Trophoblast cell (in vitro differentiated cells and primary cell): ENCODE measurements at regions not wholly inside any gene's neighbourhood (a gene's known extent, or its start where the extent isn't known, plus 50 kb on each side); places are given as distances from the start of the nearest gene placed in this dataset.

Experiments used
- DNase-seq, 2 donors: peaks; one replicate each; pipeline ENCODE4 v3.0.0-alpha.2; 2016
- H2AFZ ChIP-seq: 2 replicates; pipeline ENCODE4 v1.6.1; 2013; ENCODE audit warnings: low read length, moderate library complexity, mild to moderate bottlenecking; ENCODE audit not compliant: insufficient read depth, poor library complexity
- H2AK5ac ChIP-seq: 2 replicates; pipeline ENCODE4 v1.6.1; 2013; ENCODE audit warnings: mild to moderate bottlenecking, low read length
- H2BK120ac ChIP-seq: 2 replicates; pipeline ENCODE4 v1.6.1; 2013; ENCODE audit warnings: low read length, mild to moderate bottlenecking, moderate library complexity; ENCODE audit not compliant: insufficient read depth, poor library complexity
- H2BK12ac ChIP-seq: 2 replicates; pipeline ENCODE4 v1.6.1; 2013; ENCODE audit warnings: mild to moderate bottlenecking, low read length, moderate library complexity
- H2BK5ac ChIP-seq: 2 replicates; pipeline ENCODE4 v1.6.1; 2013; ENCODE audit warnings: low read length, low read depth, moderate library complexity, mild to moderate bottlenecking; ENCODE audit not compliant: poor library complexity
- H3K14ac ChIP-seq: 2 replicates; pipeline ENCODE4 v1.6.1; 2013; ENCODE audit warnings: mild to moderate bottlenecking, low read length
- H3K18ac ChIP-seq: 2 replicates; pipeline ENCODE4 v1.6.1; 2013; ENCODE audit warnings: mild to moderate bottlenecking, low read length
- H3K23ac ChIP-seq: 2 replicates; pipeline ENCODE4 v1.6.1; 2013; ENCODE audit warnings: low read length
- H3K27ac ChIP-seq: 2 replicates; pipeline ENCODE4 v1.5.1; 2013; ENCODE audit warnings: low read depth, mild to moderate bottlenecking, inconsistent platforms, low read length, moderate library complexity
- H3K27me3 ChIP-seq: 2 replicates; pipeline ENCODE4 v1.6.1; 2013; ENCODE audit warnings: inconsistent platforms, mild to moderate bottlenecking, low read length, moderate library complexity; ENCODE audit not compliant: insufficient read depth
- H3K36me3 ChIP-seq, 2 experiments: 1 replicate in 1 of 2; 2 replicates in 1 of 2; pipeline ENCODE4 v1.6.1; 2013; ENCODE audit warnings: low read length in 2 of 2, mild to moderate bottlenecking in 2 of 2, moderate library complexity in 1 of 2; ENCODE audit not compliant: insufficient read depth in 2 of 2, control insufficient read depth in 1 of 2
- H3K4ac ChIP-seq: 2 replicates; pipeline ENCODE4 v1.6.1; 2013; ENCODE audit warnings: low read depth, mild to moderate bottlenecking, low read length, moderate library complexity
- H3K4me1 ChIP-seq, 2 experiments: 1 replicate in 1 of 2; 2 replicates in 1 of 2; pipeline ENCODE4 v1.6.1; 2013; ENCODE audit warnings: low read length in 2 of 2, mild to moderate bottlenecking in 2 of 2, moderate library complexity in 1 of 2; ENCODE audit not compliant: insufficient read depth in 2 of 2, control insufficient read depth in 1 of 2
- H3K4me2 ChIP-seq: 2 replicates; pipeline ENCODE4 v1.6.1; 2013; ENCODE audit warnings: inconsistent platforms, mild to moderate bottlenecking, low read length, moderate library complexity
- H3K4me3 ChIP-seq: 2 replicates; pipeline ENCODE4 v1.5.1; 2013; ENCODE audit warnings: mild to moderate bottlenecking, low read depth, low read length, inconsistent platforms
- H3K79me1 ChIP-seq: one replicate; pipeline ENCODE4 v1.6.1; 2013; ENCODE audit warnings: low read length
- H3K79me2 ChIP-seq: 2 replicates; pipeline ENCODE4 v1.6.1; 2013; ENCODE audit warnings: low read length, mild to moderate bottlenecking; ENCODE audit not compliant: control insufficient read depth, insufficient read depth, poor library complexity
- H3K9ac ChIP-seq: 2 replicates; pipeline ENCODE4 v1.6.1; 2013; ENCODE audit warnings: mild to moderate bottlenecking, low read length
- H3K9me3 ChIP-seq: 2 replicates; pipeline ENCODE4 v1.6.1; 2013; ENCODE audit warnings: low read depth, mild to moderate bottlenecking, control low read depth, inconsistent platforms, low read length; ENCODE audit not compliant: insufficient read depth
- H4K12ac ChIP-seq: 2 replicates; pipeline ENCODE4 v1.6.1; 2013; ENCODE audit warnings: low read depth, mild to moderate bottlenecking, low read length, moderate library complexity
- H4K8ac ChIP-seq: 2 replicates; pipeline ENCODE4 v1.6.1; 2013; ENCODE audit warnings: low read depth, mild to moderate bottlenecking, low read length, moderate library complexity
- H4K91ac ChIP-seq: one replicate; pipeline ENCODE4 v1.6.1; 2013; ENCODE audit warnings: low read depth, mild to moderate bottlenecking, low read length, moderate library complexity
- WGBS: extraction: QIAGEN DNeasy Blood & Tissue Kit; methylation state at CpG from one replicate; pipeline ENCODE4 v1.1.7; 2013; ENCODE audit warnings: missing lambda C conversion rate; ENCODE audit not compliant: insufficient read length, insufficient coverage; ENCODE audit errors: extremely low coverage; 5-methylcytosine and 5-hydroxymethylcytosine counted together

DNA sequence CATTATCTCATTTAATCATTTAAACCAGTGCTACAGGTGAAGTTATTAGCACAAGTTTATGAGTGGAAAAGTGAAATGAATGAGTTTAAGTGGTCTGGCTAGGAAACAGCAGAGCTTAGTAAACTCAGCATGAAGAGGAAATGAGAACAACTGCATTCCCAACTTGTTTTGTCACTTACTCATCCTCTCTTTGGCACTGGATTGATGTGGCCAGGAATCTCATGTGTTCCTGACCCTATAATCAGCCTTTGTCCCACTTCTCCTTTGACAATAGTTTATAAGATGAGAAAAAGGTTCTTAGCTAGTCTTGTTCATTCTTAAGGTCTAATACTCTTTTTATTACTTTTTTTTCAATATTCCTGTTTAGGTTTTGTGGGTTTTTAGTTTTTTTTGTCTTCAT lies 559.2 kb upstream of the TLE4 start:
- H3K9ac ChIP-seq = no peak overlapping the region
- H3K36me3 ChIP-seq = no peaks in the 10 kb centered on the region
- H3K4me2 ChIP-seq = no peak overlapping the region
- DNase-seq = peak in 1 of 2 donors; percentile 39
- H2BK120ac ChIP-seq = no peak overlapping the region
- no peak overlapping the region for H2AK5ac ChIP-seq
- H3K27me3 ChIP-seq = no peaks in the 10 kb centered on the region
- H3K4ac ChIP-seq = no peak overlapping the region
- H3K27ac ChIP-seq = no peak overlapping the region
- no peak overlapping the region for H3K18ac ChIP-seq
- no peak overlapping the region for H2BK5ac ChIP-seq
- no peak overlapping the region for H2AFZ ChIP-seq
- H2BK12ac ChIP-seq = no peak overlapping the region
- H3K79me2 ChIP-seq = no peaks in the 10 kb centered on the region
- no peaks in the 10 kb centered on the region for H3K9me3 ChIP-seq
- no peak overlapping the region for H3K23ac ChIP-seq
- no peak overlapping the region for H4K8ac ChIP-seq
- peaks cover 0 to 4% of the 10 kb centered on the region in 2 experiments for H3K4me1 ChIP-seq
- no peak overlapping the region for H3K4me3 ChIP-seq
- H3K79me1 ChIP-seq = no peaks in the 10 kb centered on the region
- no peak overlapping the region for H4K12ac ChIP-seq
- H4K91ac ChIP-seq = no peak overlapping the region
- H3K14ac ChIP-seq = no peak overlapping the region

DNA sequence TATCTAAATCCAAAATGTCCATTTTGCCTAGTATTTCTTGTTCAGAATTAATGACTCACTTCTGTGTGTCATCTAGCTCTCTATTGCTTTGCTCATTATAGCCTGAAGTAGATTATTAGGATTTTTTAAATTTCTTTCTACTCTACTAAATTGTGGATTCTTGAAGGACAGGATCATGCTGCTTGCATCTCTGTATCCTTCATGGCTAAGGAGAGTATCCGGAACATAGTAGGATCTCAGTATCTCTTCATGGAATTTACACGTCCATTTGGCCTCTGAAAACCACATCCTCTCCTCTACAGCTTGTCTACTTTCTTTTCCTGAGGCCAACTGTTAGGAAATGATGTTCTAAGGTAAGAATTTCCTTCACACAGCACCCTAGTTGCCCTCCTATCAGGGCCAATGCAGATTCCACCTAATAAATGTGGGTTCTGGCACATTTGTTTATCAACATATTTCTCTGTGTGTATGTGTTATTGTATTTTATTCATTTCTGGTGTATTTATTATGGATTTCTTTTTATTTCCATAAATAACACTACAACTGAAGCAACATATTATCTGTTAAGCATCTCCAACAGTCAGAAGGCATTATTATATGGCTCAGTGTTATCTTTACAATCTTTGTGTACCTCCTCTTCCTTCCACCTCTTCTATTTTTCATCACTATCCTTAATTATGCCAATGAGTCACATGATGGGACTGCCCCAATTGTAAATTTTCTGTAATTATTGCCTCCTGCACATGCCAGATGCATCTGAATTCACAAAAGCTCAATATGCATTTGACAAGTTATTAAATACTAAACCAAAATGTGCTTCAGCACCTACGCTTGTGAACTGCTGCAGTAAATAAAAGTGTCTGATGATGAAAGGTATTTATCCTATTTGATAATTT lies 557.8 kb upstream of the TLE4 start:
- WGBS = no CpG with 5 or more reads among the region's 3 CpGs

DNA sequence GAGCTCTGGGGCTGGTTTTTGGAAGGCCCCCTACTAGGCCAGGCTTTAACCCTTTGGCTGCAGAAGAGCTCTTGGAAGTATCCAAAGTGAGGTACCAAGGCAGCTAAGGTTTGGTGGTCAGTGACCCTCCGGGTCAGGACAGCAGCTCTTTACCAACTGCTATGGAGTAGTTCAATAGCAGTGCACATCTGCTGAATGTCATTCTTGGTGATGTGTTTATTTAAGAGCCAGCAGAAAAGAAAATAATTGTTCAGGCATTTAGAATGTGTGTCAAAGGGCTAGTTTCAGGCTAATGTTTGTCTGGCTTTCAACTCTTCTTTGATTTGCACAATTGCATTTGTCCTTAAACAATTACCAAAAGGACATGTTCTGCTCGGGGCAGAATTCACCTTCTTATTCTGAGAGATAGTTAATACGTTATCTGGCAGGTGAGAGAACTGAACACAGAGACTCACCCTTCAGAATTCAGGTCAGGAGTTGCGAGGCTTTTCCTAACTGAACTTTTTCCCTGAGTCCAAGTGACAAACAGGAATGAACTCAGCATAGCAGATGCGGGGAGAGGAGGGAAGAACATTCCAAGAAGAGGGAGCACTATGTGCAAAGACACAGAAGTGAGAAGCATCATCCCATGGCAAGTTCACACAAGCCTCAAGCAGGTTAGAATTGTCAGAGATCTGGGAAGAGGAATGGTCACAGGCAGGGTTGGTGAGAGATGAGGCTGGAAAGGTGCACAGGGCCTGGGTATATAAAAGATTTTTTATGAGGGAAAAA lies 556.7 kb upstream of the TLE4 start:
- no peak overlapping the region for H3K27ac ChIP-seq

More for the DNA sequence above, 557.8 kb upstream of the TLE4 start:
- Histone ChIP-seq H3K79me2 (no peaks in the 10 kb centered on the region), H3K4me3 (no peak overlapping the region), H3K27ac (no peak overlapping the region), H4K8ac (no peak overlapping the region), H3K4ac (no peak overlapping the region), H4K12ac (no peak overlapping the region), H3K18ac (no peak overlapping the region), H3K9ac (no peak overlapping the region), H2BK12ac (no peak overlapping the region), H2BK5ac (no peak overlapping the region), H3K27me3 (no peaks in the 10 kb centered on the region), H3K36me3 (no peaks in the 10 kb centered on the region), H2AFZ (no peak overlapping the region), H2BK120ac (no peak overlapping the region), H3K79me1 (no peaks in the 10 kb centered on the region), H3K4me2 (no peak overlapping the region), H3K4me1 (peaks cover 0 to 4% of the 10 kb centered on the region in 2 experiments), H3K9me3 (no peaks in the 10 kb centered on the region), H3K14ac (no peak overlapping the region), H3K23ac (no peak overlapping the region), H2AK5ac (no peak overlapping the region), H4K91ac (no peak overlapping the region)
- DNase-seq = peak; percentile 42 to 86

DNA sequence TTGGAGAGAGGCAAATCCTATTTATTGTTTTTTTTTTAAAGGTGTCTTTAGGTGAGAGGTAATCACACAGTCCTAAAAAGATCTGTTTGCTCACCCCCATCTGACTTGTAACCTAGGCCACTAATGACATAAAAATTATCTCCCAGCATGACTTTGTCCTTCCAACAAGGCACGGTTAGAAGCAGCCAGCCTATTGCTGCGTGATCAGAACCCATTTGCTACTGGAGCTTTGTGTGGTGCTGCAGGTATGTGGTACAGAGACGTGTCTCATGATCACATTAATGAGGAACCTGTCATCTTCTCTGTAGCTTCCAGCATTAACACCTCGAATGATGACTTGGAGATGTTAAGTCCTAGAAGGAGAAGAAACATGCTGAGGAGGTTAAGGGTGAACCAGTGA lies 555.8 kb upstream of the TLE4 start:
- H2AK5ac ChIP-seq = no peak overlapping the region
- no peak overlapping the region for H3K9ac ChIP-seq
- no peak for DNase-seq
- no peak overlapping the region for H4K12ac ChIP-seq
- H3K27me3 ChIP-seq = no peaks in the 10 kb centered on the region
- no peak overlapping the region for H2BK5ac ChIP-seq
- no peaks in the 10 kb centered on the region for H3K79me2 ChIP-seq
- H3K36me3 ChIP-seq = no peaks in the 10 kb centered on the region
- peaks cover 0 to 4% of the 10 kb centered on the region in 2 experiments for H3K4me1 ChIP-seq
- H3K4ac ChIP-seq = no peak overlapping the region
- WGBS = no CpG with 5 or more reads among the region's 4 CpGs
- no peak overlapping the region for H2AFZ ChIP-seq
- no peak overlapping the region for H4K91ac ChIP-seq
- H3K27ac ChIP-seq = no peak overlapping the region
- H3K18ac ChIP-seq = no peak overlapping the region
- H3K14ac ChIP-seq = no peak overlapping the region
- H2BK120ac ChIP-seq = no peak overlapping the region
- no peak overlapping the region for H2BK12ac ChIP-seq
- H3K9me3 ChIP-seq = no peaks in the 10 kb centered on the region
- no peak overlapping the region for H4K8ac ChIP-seq
- no peaks in the 10 kb centered on the region for H3K79me1 ChIP-seq
- no peak overlapping the region for H3K4me2 ChIP-seq
- H3K23ac ChIP-seq = no peak overlapping the region
- no peak overlapping the region for H3K4me3 ChIP-seq

More for the DNA sequence above, 556.7 kb upstream of the TLE4 start:
- Histone ChIP-seq H2BK12ac (no peak overlapping the region), H3K79me1 (no peaks in the 10 kb centered on the region), H3K23ac (no peak overlapping the region), H3K18ac (no peak overlapping the region), H3K4me3 (no peak overlapping the region), H4K12ac (no peak overlapping the region), H3K4me1 (peaks cover 0 to 4% of the 10 kb centered on the region in 2 experiments), H2BK5ac (no peak overlapping the region), H3K14ac (no peak overlapping the region), H3K9me3 (no peaks in the 10 kb centered on the region), H3K36me3 (no peaks in the 10 kb centered on the region), H4K91ac (no peak overlapping the region), H3K9ac (no peak overlapping the region), H3K27me3 (no peaks in the 10 kb centered on the region), H2BK120ac (no peak overlapping the region), H3K4ac (no peak overlapping the region), H2AFZ (no peak overlapping the region), H3K4me2 (no peak overlapping the region), H3K79me2 (no peaks in the 10 kb centered on the region), H2AK5ac (no peak overlapping the region), H4K8ac (no peak overlapping the region)
- DNase-seq = peak; percentile 38 to 52
- WGBS = no CpG with 5 or more reads among the region's 5 CpGs
